ENCODE measurements at regions not wholly inside any gene's neighbourhood (a gene's known extent, or its start where the extent isn't known, plus 50 kb on each side); places are given as distances from the start of the nearest gene placed in this dataset.

GRCh38 chr6:93549868-93550267 lies 130.5 kb upstream of the EPHA7 start:
- TF ChIP-seq, protein P1, sequence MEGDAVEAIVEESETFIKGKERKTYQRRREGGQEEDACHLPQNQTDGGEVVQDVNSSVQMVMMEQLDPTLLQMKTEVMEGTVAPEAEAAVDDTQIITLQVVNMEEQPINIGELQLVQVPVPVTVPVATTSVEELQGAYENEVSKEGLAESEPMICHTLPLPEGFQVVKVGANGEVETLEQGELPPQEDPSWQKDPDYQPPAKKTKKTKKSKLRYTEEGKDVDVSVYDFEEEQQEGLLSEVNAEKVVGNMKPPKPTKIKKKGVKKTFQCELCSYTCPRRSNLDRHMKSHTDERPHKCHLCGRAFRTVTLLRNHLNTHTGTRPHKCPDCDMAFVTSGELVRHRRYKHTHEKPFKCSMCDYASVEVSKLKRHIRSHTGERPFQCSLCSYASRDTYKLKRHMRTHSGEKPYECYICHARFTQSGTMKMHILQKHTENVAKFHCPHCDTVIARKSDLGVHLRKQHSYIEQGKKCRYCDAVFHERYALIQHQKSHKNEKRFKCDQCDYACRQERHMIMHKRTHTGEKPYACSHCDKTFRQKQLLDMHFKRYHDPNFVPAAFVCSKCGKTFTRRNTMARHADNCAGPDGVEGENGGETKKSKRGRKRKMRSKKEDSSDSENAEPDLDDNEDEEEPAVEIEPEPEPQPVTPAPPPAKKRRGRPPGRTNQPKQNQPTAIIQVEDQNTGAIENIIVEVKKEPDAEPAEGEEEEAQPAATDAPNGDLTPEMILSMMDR (IDR thresholded peaks at IDR 0.05; ENCODE audit: low read length, missing control alignments), result no peak
- no peak for DNase-seq (ENCODE audit: low read depth)
- H3K4me3 ChIP-seq (replicated peaks; ENCODE audit: low read depth, low read length), result no peak overlapping the region

DNA sequence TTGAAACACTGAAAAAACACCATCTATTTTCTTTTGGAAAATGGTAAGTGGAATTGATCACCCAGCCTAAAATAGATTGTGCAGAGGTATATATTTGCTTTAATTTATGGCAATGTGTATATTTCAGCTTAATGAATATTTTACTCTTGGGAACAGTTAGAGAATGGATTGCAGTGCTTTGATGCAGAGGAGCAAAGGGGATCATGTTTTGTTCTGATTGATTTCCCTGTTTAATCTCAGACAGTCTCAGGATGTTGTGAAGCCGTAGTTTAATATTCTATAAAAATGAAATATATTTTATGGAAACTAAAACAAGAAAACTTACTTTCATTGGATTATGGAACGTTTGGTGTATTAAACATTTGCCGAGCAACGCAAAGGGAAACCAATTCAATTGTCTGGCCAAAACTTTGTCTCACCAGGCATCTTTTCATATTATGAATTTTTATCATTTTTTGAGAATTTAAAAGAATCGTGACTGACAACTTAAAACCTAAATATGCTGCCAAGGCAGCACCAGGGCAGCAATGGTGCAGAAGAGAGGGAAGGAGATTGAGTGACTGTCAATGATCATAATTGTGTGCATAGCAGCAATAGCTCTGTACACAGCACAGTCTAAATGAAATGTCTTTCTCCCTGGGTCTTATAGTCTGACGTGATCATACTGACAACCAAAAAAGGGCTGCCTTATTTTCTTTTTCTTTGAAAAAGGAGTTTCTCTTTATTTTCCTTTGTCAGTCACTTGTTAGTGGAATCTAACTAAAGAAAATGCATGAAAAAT lies 105.5 kb upstream of the EPHA7 start:
- DNase-seq (ENCODE audit: low read depth), result no peak
- H3K4me3 ChIP-seq (replicated peaks; ENCODE audit: low read depth, low read length), result no peak overlapping the region
- TF ChIP-seq, protein P1 (IDR thresholded peaks at IDR 0.05; ENCODE audit: low read length, missing control alignments), result no peak

- no peak overlapping the region for H3K4me3 ChIP-seq (replicated peaks; ENCODE audit: low read depth, low read length)
- TF ChIP-seq, protein P1 (IDR thresholded peaks at IDR 0.05; ENCODE audit: low read length, missing control alignments), result no peak
- no peak for DNase-seq (ENCODE audit: low read depth)
Measured at GRCh38 chr6:93523365-93523764, 104.0 kb upstream of the EPHA7 start.

DNA sequence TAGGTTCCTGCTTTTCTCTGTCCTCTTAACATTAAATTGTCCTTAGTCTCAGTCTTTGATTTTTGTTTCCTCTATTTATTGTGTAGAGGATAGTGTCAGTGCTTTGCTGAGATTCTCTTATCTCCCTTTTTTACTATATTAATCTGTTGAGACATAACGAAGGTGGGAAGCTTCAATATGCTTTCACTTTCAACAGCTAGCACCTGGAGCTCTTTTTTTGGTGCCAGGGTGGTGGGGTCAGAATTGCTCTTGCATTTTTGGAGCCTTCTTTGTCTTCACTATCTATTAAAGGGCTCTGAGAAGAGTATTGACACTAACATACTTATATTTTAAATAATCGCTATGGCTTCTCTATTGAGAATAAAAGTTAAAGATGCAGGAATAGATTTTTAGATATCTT lies 97.1 kb upstream of the EPHA7 start:
- H3K4me3 ChIP-seq (replicated peaks; ENCODE audit: low read depth, low read length), result no peak overlapping the region
- no peak for DNase-seq (ENCODE audit: low read depth)
- TF ChIP-seq, protein P1 (IDR thresholded peaks at IDR 0.05; ENCODE audit: low read length, missing control alignments), result no peak

DNA sequence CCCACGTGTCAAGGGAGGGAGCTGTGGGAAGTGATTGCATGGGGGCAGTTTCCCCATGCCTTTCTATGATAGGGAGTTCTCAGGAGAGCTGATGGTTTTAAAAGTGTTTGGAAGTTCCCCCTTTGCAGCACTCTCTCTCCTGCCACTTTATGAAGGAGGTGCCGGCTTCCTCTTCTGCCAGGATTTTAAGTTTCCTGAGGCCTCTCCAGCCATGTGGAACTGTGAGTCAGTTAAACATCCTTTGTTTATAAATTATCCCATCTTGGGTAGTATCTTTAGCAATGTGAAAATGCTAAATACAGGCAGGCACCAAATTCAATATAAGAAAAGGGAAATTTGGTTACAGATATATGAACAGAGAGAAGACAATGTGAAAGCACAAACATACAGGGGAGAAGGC lies 96.4 kb upstream of the EPHA7 start:
- TF ChIP-seq, protein P1 (IDR thresholded peaks at IDR 0.05; ENCODE audit: low read length, missing control alignments), result no peak
- DNase-seq (ENCODE audit: low read depth), result no peak

GRCh38 chr6:93498713-93499112 lies 79.4 kb upstream of the EPHA7 start:
- TF ChIP-seq, protein P1 (IDR thresholded peaks at IDR 0.05; ENCODE audit: low read length, missing control alignments), result no peak
- no peak for DNase-seq (ENCODE audit: low read depth)

More for the DNA sequence above, 96.4 kb upstream of the EPHA7 start:
- no peak overlapping the region for H3K4me3 ChIP-seq (replicated peaks; ENCODE audit: low read depth, low read length)

GRCh38 chr6:93496548-93496947 lies 77.2 kb upstream of the EPHA7 start:
- no peak for DNase-seq (ENCODE audit: low read depth)
- no peak overlapping the region for H3K4me3 ChIP-seq (replicated peaks; ENCODE audit: low read depth, low read length)
- TF ChIP-seq, protein P1 (IDR thresholded peaks at IDR 0.05; ENCODE audit: low read length, missing control alignments), result no peak

More at GRCh38 chr6:93498713-93499112, 79.4 kb upstream of the EPHA7 start:
- no peak overlapping the region for H3K4me3 ChIP-seq (replicated peaks; ENCODE audit: low read depth, low read length)

Measured in fibroblast of pulmonary artery (primary cell).